ENCODE measurements at regions not wholly inside any gene's neighbourhood (a gene's known extent, or its start where the extent isn't known, plus 50 kb on each side); places are given as distances from the start of the nearest gene placed in this dataset.

- no peak for TF ChIP-seq POLR2AphosphoS5 (IDR thresholded peaks at IDR 0.05)
- no peak for TF ChIP-seq CTCF (IDR thresholded peaks at IDR 0.05)
- TF ChIP-seq POLR2A (IDR thresholded peaks at IDR 0.05), result no peak
Observed at GRCh38 chr5:108620516-108620915, 127.2 kb upstream of the FER start.

All from prostate gland (tissue), 2 donors.